NCI-H510A treated with DMSO at 0.1 percent for 48 hours (cell line): ENCODE measurements at regions not wholly inside any gene's neighbourhood (a gene's known extent, or its start where the extent isn't known, plus 50 kb on each side); places are given as distances from the start of the nearest gene placed in this dataset.
"Not testable (repeated sequence)": the region's sequence is repeated elsewhere in the genome, so short reads cannot be mapped to it uniquely, and the experiment has no call there.

Experiments used
- DNase-seq: peaks from one replicate; lab custom pipeline; 2025; lab: John Stamatoyannopoulos, UW

- DNase-seq = no peak
These were observed 443.7 kb upstream of the FGF16 start for GRCh38 chrX:77003530-77003929.

- DNase-seq = no peak
These were observed 443.2 kb upstream of the FGF16 start for GRCh38 chrX:77003956-77004355.

- no peak for DNase-seq
These were observed 437.5 kb upstream of the FGF16 start for GRCh38 chrX:77009691-77010090.

- DNase-seq = peak; percentile 57
These were observed 432.5 kb upstream of the FGF16 start for GRCh38 chrX:77014377-77015372.

- no peak for DNase-seq
These were observed 430.1 kb upstream of the FGF16 start for GRCh38 chrX:77017093-77017492.

GRCh38 chrX:77046180-77046810 is 400.9 kb upstream of the FGF16 start:
- peak; percentile 2 for DNase-seq

- DNase-seq = no peak
These were observed 386.6 kb upstream of the FGF16 start for GRCh38 chrX:77060572-77060971.

- no peak for DNase-seq
These were observed 386.2 kb upstream of the FGF16 start for GRCh38 chrX:77061022-77061421.

GRCh38 chrX:77061545-77061944 is 385.6 kb upstream of the FGF16 start:
- no peak for DNase-seq

GRCh38 chrX:77065896-77066295 is 381.3 kb upstream of the FGF16 start:
- no peak for DNase-seq

- DNase-seq = no peak
These were observed 376.8 kb upstream of the FGF16 start for GRCh38 chrX:77070202-77070918.

GRCh38 chrX:77076896-77077295 is 370.3 kb upstream of the FGF16 start:
- no peak for DNase-seq

GRCh38 chrX:77081237-77081636 is 366.0 kb upstream of the FGF16 start:
- DNase-seq = not testable (repeated sequence)

- DNase-seq = no peak
These were observed 361.8 kb upstream of the FGF16 start for GRCh38 chrX:77085372-77085771.

GRCh38 chrX:77087529-77088169 is 359.5 kb upstream of the FGF16 start:
- no peak for DNase-seq

GRCh38 chrX:77088233-77088632 is 359.0 kb upstream of the FGF16 start:
- DNase-seq = no peak

- DNase-seq = no peak
These were observed 332.7 kb upstream of the FGF16 start for GRCh38 chrX:77114501-77114900.

GRCh38 chrX:77118686-77119085 is 328.5 kb upstream of the FGF16 start:
- no peak for DNase-seq

GRCh38 chrX:77119706-77120105 is 327.5 kb upstream of the FGF16 start:
- DNase-seq = no peak

GRCh38 chrX:77123917-77124316 is 323.3 kb upstream of the FGF16 start:
- not testable (repeated sequence) for DNase-seq

- DNase-seq = not testable (repeated sequence)
These were observed 319.6 kb upstream of the FGF16 start for GRCh38 chrX:77127571-77127970.

GRCh38 chrX:77143907-77144306 is 303.3 kb upstream of the FGF16 start:
- DNase-seq = no peak
